ENCODE measurements at regions not wholly inside any gene's neighbourhood (a gene's known extent, or its start where the extent isn't known, plus 50 kb on each side); places are given as distances from the start of the nearest gene placed in this dataset.

DNA sequence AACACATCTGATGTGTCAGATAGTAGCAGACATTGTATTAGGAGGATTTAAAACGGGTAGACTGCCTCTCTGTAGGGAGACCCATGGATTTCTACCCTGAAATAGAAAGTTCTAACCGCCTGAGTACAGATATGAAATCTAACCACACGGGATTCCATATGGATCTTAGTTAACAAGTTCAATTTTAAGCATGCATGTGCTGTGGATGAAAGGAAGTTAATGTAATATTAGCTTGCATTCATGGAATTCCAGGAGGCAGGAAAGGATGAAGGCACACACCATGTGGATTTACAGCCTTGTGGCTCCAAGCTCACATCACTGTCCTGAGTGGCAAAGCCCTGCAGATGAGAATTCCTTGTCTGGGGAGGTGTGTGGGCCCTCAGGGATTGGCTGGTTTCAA, 120.6 kb upstream of the IRS2 start:
- no peak for DNase-seq
- no peak for TF ChIP-seq EP300 (IDR thresholded peaks at IDR 0.05)
- TF ChIP-seq, protein P1, sequence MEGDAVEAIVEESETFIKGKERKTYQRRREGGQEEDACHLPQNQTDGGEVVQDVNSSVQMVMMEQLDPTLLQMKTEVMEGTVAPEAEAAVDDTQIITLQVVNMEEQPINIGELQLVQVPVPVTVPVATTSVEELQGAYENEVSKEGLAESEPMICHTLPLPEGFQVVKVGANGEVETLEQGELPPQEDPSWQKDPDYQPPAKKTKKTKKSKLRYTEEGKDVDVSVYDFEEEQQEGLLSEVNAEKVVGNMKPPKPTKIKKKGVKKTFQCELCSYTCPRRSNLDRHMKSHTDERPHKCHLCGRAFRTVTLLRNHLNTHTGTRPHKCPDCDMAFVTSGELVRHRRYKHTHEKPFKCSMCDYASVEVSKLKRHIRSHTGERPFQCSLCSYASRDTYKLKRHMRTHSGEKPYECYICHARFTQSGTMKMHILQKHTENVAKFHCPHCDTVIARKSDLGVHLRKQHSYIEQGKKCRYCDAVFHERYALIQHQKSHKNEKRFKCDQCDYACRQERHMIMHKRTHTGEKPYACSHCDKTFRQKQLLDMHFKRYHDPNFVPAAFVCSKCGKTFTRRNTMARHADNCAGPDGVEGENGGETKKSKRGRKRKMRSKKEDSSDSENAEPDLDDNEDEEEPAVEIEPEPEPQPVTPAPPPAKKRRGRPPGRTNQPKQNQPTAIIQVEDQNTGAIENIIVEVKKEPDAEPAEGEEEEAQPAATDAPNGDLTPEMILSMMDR (IDR thresholded peaks at IDR 0.05), result no peak
- no peak for TF ChIP-seq POLR2AphosphoS5 (IDR thresholded peaks at IDR 0.05)
- TF ChIP-seq POLR2A (IDR thresholded peaks at IDR 0.05), result no peak
- Histone ChIP-seq H3K9me3 (peaks cover 0 to 14% (median 4%) of the 10 kb centered on the region in 4 donors), H3K27me3 (no peaks in the 10 kb centered on the region), H3K4me3 (no peak overlapping the region), H3K4me1 (no peaks in the 10 kb centered on the region), H3K27ac (no peak overlapping the region), H3K36me3 (no peaks in the 10 kb centered on the region)
- 54 to 85% (median 72%) methylated on average over 3 of the region's 3 CpGs for WGBS, 5 donors
- intact Hi-C loops (cut with DNase I; ENCODE audit: low total_unique reads), result no loop called here

DNA sequence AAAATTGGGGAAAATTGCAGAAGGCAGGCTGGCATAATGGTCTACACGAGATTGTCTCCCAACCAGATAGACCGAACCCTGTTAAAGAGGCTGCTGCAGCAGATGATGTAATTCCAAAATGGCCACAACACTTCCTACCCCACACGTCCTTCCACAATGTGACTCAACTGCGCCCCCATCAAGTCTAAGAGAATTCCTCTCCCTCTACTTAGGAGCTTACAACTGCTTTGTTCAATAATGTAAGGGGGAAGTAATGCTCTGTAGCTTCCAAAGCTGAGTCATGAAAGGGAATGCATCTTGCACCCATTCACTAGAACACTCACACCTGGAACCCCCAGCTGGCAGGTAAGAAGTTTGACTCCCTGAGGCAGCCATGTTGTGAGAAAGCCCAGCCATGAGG, 117.8 kb upstream of the IRS2 start:
- peaks cover 0 to 9% (median 4%) of the 10 kb centered on the region in 4 donors for H3K9me3 ChIP-seq
- WGBS, 5 donors, result 56 to 71% (median 65%) methylated on average over 4 of the region's 4 CpGs
- intact Hi-C loops (cut with DNase I; ENCODE audit: low total_unique reads), result no loop called here
- H3K4me1 ChIP-seq, result no peaks in the 10 kb centered on the region
- H3K36me3 ChIP-seq, result no peaks in the 10 kb centered on the region
- TF ChIP-seq, protein P1 (IDR thresholded peaks at IDR 0.05), result no peak
- no peak for TF ChIP-seq POLR2A (IDR thresholded peaks at IDR 0.05)
- no peak for TF ChIP-seq EP300 (IDR thresholded peaks at IDR 0.05)
- TF ChIP-seq POLR2AphosphoS5 (IDR thresholded peaks at IDR 0.05), result no peak
- no peak overlapping the region for H3K4me3 ChIP-seq
- no peaks in the 10 kb centered on the region for H3K27me3 ChIP-seq
- no peak overlapping the region for H3K27ac ChIP-seq
- DNase-seq, result no peak

DNA sequence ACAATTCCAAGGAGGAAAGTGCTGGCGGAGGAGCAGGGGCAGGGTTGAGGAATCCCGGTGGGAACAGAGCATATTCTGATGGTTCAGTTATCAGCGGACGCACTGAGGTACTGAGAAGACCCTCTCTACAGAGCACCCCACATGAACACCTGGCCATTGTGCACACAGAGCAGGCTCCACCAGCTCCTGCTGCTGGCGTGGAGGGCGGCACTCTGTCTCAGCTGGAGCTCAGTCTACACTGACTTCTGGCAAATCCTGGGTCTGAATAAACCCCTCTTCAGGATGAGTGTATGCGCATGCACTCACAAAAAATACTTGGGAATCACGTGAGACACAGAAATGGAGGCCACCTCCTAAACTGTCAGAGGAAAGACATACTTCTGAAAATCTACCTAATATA, 114.4 kb upstream of the IRS2 start:
- no peak overlapping the region for H3K27ac ChIP-seq
- TF ChIP-seq POLR2AphosphoS5 (IDR thresholded peaks at IDR 0.05) (no peak), EP300 (IDR thresholded peaks at IDR 0.05) (no peak), POLR2A (IDR thresholded peaks at IDR 0.05) (no peak)
- TF ChIP-seq, protein P1 (IDR thresholded peaks at IDR 0.05), result no peak
- 60 to 79% (median 77%) methylated on average over 8 of the region's 8 CpGs for WGBS, 5 donors
- no peaks in the 10 kb centered on the region for H3K4me1 ChIP-seq
- no peaks in the 10 kb centered on the region for H3K36me3 ChIP-seq
- H3K4me3 ChIP-seq, result no peak overlapping the region
- H3K27me3 ChIP-seq, result no peaks in the 10 kb centered on the region
- intact Hi-C loops (cut with DNase I; ENCODE audit: low total_unique reads), result no loop called here
- DNase-seq, result no peak
- no peaks in the 10 kb centered on the region for H3K9me3 ChIP-seq

DNA sequence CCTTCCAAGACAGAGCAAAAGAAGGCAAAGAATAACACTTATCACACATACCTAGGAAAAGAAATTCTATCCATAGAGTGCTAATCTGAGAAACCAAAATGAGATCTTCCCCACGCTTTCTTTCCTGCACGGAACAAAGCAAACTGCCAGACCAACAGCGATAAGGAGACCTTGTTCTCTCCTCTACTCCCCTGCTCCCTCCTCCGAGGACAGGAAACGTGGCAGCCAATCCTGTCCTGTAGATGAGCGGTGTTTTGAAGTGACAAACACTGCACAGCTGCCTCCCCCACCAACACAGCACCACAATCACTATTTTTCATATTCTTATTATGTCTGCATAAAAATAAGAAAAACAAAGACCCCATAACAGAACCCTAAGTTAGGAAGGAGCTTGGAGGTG, 113.9 kb upstream of the IRS2 start:
- Histone ChIP-seq H3K4me3 (no peak overlapping the region), H3K4me1 (no peaks in the 10 kb centered on the region), H3K27ac (no peak overlapping the region), H3K27me3 (no peaks in the 10 kb centered on the region), H3K36me3 (no peaks in the 10 kb centered on the region), H3K9me3 (no peaks in the 10 kb centered on the region)
- peak in 1 of 2 donors; percentile 14 for DNase-seq
- intact Hi-C loops (cut with DNase I; ENCODE audit: low total_unique reads), result no loop called here
- no peak for TF ChIP-seq POLR2AphosphoS5 (IDR thresholded peaks at IDR 0.05)
- TF ChIP-seq, protein P1 (IDR thresholded peaks at IDR 0.05), result no peak
- TF ChIP-seq EP300 (IDR thresholded peaks at IDR 0.05), result no peak
- no peak for TF ChIP-seq POLR2A (IDR thresholded peaks at IDR 0.05)
- 6 to 27% (median 17%) methylated on average over 6 of the region's 6 CpGs for WGBS, 5 donors
